Natural killer cell (primary cell): ENCODE measurements at regions not wholly inside any gene's neighbourhood (a gene's known extent, or its start where the extent isn't known, plus 50 kb on each side); places are given as distances from the start of the nearest gene placed in this dataset.

Experiments used
- ATAC-seq, 3 donors: fragments of 150-1000 bp in 2 of 3; fragments of 200-7000 bp in 1 of 3; cut with Tn5 transposase; 1 replicate in 1 of 3; 2 replicates in 2 of 3; pipeline ENCODE4 v1.10.0; 2021; ENCODE audit warnings: mild to moderate bottlenecking in 2 of 3, moderate library complexity in 2 of 3
- DNase-seq, 2 donors: peaks; one replicate each; pipeline versions ENCODE4 v3.0.0 to v3.0.0-alpha.2; 2013 to 2021; ENCODE audit warnings: mixed read lengths in 1 of 2
- H3K27ac ChIP-seq: one replicate; pipeline ENCODE4 v1.5.1; 2013; ENCODE audit warnings: mild to moderate bottlenecking, low read length
- H3K27me3 ChIP-seq: one replicate; pipeline ENCODE4 v1.6.1; 2013; ENCODE audit warnings: low read length; ENCODE audit not compliant: control insufficient read depth, insufficient read depth
- H3K36me3 ChIP-seq: one replicate; pipeline ENCODE4 v1.6.1; 2013; ENCODE audit warnings: low read length; ENCODE audit not compliant: control insufficient read depth, insufficient read depth
- H3K4me1 ChIP-seq: one replicate; pipeline ENCODE4 v1.6.1; 2013; ENCODE audit warnings: low read length; ENCODE audit not compliant: control insufficient read depth, insufficient read depth
- H3K4me3 ChIP-seq: one replicate; pipeline ENCODE4 v1.5.1; 2013; ENCODE audit warnings: low read length
- H3K9me3 ChIP-seq: one replicate; pipeline ENCODE4 v1.6.1; 2013; ENCODE audit warnings: low read length; ENCODE audit not compliant: control insufficient read depth, insufficient read depth
- H3K27ac Mint-ChIP-seq, 2 donors: one replicate each; pipeline ENCODE4 v1.8.0; 2022; ENCODE audit warnings: mild to moderate bottlenecking in 2 of 2, mixed read lengths in 2 of 2, moderate library complexity in 1 of 2
- H3K27me3 Mint-ChIP-seq, 2 donors: one replicate each; pipeline ENCODE4 v1.8.0; 2022; ENCODE audit warnings: low read depth in 2 of 2, mixed read lengths in 2 of 2
- H3K36me3 Mint-ChIP-seq: one replicate; pipeline ENCODE4 v1.8.0; 2022; ENCODE audit warnings: mixed read lengths
- H3K4me1 Mint-ChIP-seq, 2 donors: one replicate each; pipeline ENCODE4 v1.8.0; 2022; ENCODE audit warnings: mixed read lengths in 2 of 2
- H3K4me3 Mint-ChIP-seq: one replicate; pipeline ENCODE4 v1.8.0; 2022; ENCODE audit warnings: mild to moderate bottlenecking, moderate library complexity, mixed read lengths
- H3K9me3 Mint-ChIP-seq, 2 donors: one replicate each; pipeline ENCODE4 v1.8.0; 2022; ENCODE audit warnings: mixed read lengths in 2 of 2
- CTCF ChIP-seq: fragments of 200-600 bp; IDR thresholded peaks from one replicate; pipeline ENCODE4 v1.8.0; 2022; ENCODE audit warnings: antibody characterized with exemption
- WGBS: methylation state at CpG from one replicate; pipeline ENCODE4 v1.1.7; 2013; ENCODE audit warnings: missing lambda C conversion rate; ENCODE audit not compliant: insufficient coverage; 5-methylcytosine and 5-hydroxymethylcytosine counted together
- intact Hi-C: fragments of 100-400 bp; cut with micrococcal nuclease; formaldehyde crosslinking; loops from one replicate; pipeline ENCODE4 v1.14.2; 2022

- no peak overlapping the region for H3K27ac ChIP-seq
- H3K4me1 ChIP-seq, result no peaks in the 10 kb centered on the region
- no peaks in the 10 kb centered on the region for H3K36me3 Mint-ChIP-seq
- WGBS, result 89% methylated on average over 5 of the region's 5 CpGs
- no peaks in the 10 kb centered on the region for H3K4me1 Mint-ChIP-seq
- H3K27ac Mint-ChIP-seq, result no peak overlapping the region
- no peak for ATAC-seq
- no peaks in the 10 kb centered on the region for H3K27me3 ChIP-seq
- intact Hi-C loops, result no loop called here
- DNase-seq, result no peak
- H3K27me3 Mint-ChIP-seq, result no peaks in the 10 kb centered on the region
- H3K4me3 ChIP-seq, result no peak overlapping the region
- no peak overlapping the region for H3K4me3 Mint-ChIP-seq
- H3K9me3 Mint-ChIP-seq, result peaks cover 0 to 4% of the 10 kb centered on the region in 2 donors
- no peaks in the 10 kb centered on the region for H3K36me3 ChIP-seq
- H3K9me3 ChIP-seq, result no peaks in the 10 kb centered on the region
- no peak for TF ChIP-seq CTCF
Measured at GRCh38 chr20:12673352-12673751, 335.4 kb upstream of the SPTLC3 start.

GRCh38 chr20:12677925-12678324 lies 330.8 kb upstream of the SPTLC3 start:
- no peak for TF ChIP-seq CTCF
- no CpG with 5 or more reads among the region's 1 CpG for WGBS
- ATAC-seq (no peak), DNase-seq (no peak)
- intact Hi-C loops, result no loop called here
- Histone ChIP-seq H3K27ac (no peak overlapping the region), H3K4me1 (no peaks in the 10 kb centered on the region), H3K4me3 (no peak overlapping the region), H3K9me3 (no peaks in the 10 kb centered on the region), H3K27me3 (no peaks in the 10 kb centered on the region), H3K36me3 (no peaks in the 10 kb centered on the region)
- H3K9me3 Mint-ChIP-seq, result peaks cover 0 to 3% of the 10 kb centered on the region in 2 donors
- H3K27me3 Mint-ChIP-seq, result no peaks in the 10 kb centered on the region
- H3K36me3 Mint-ChIP-seq, result no peaks in the 10 kb centered on the region
- no peak overlapping the region for H3K4me3 Mint-ChIP-seq
- no peak overlapping the region for H3K27ac Mint-ChIP-seq
- H3K4me1 Mint-ChIP-seq, result no peaks in the 10 kb centered on the region

- no peaks in the 10 kb centered on the region for H3K36me3 Mint-ChIP-seq
- no peaks in the 10 kb centered on the region for H3K4me1 Mint-ChIP-seq
- no peaks in the 10 kb centered on the region for H3K9me3 ChIP-seq
- no peaks in the 10 kb centered on the region for H3K27me3 Mint-ChIP-seq
- no peaks in the 10 kb centered on the region for H3K4me1 ChIP-seq
- TF ChIP-seq CTCF, result no peak
- H3K4me3 Mint-ChIP-seq, result no peak overlapping the region
- no peak for DNase-seq
- no peaks in the 10 kb centered on the region for H3K27me3 ChIP-seq
- ATAC-seq, result no peak
- H3K27ac ChIP-seq, result no peak overlapping the region
- H3K4me3 ChIP-seq, result no peak overlapping the region
- intact Hi-C loops, result no loop called here
- H3K27ac Mint-ChIP-seq, result no peak overlapping the region
- H3K9me3 Mint-ChIP-seq, result peaks cover 0 to 3% of the 10 kb centered on the region in 2 donors
- 85% methylated on average over 1 of the region's 1 CpG for WGBS
- no peaks in the 10 kb centered on the region for H3K36me3 ChIP-seq
Measured at GRCh38 chr20:12679447-12679846, 329.3 kb upstream of the SPTLC3 start.

GRCh38 chr20:12682613-12683012 lies 326.2 kb upstream of the SPTLC3 start:
- no peak for ATAC-seq
- peaks cover 2 to 3% of the 10 kb centered on the region in 2 donors for H3K9me3 Mint-ChIP-seq
- H3K4me1 Mint-ChIP-seq, result no peaks in the 10 kb centered on the region
- Histone ChIP-seq H3K4me3 (no peak overlapping the region), H3K27ac (no peak overlapping the region), H3K9me3 (no peaks in the 10 kb centered on the region), H3K27me3 (no peaks in the 10 kb centered on the region), H3K36me3 (no peaks in the 10 kb centered on the region), H3K4me1 (no peaks in the 10 kb centered on the region)
- intact Hi-C loops, result no loop called here
- H3K4me3 Mint-ChIP-seq, result no peak overlapping the region
- no peak for DNase-seq
- no peak for TF ChIP-seq CTCF
- H3K36me3 Mint-ChIP-seq, result no peaks in the 10 kb centered on the region
- H3K27ac Mint-ChIP-seq, result no peak overlapping the region
- no peaks in the 10 kb centered on the region for H3K27me3 Mint-ChIP-seq
